ENCODE measurements at regions not wholly inside any gene's neighbourhood (a gene's known extent, or its start where the extent isn't known, plus 50 kb on each side); places are given as distances from the start of the nearest gene placed in this dataset.
"Not testable (repeated sequence)": the region's sequence is repeated elsewhere in the genome, so short reads cannot be mapped to it uniquely, and the experiment has no call there.

DNA sequence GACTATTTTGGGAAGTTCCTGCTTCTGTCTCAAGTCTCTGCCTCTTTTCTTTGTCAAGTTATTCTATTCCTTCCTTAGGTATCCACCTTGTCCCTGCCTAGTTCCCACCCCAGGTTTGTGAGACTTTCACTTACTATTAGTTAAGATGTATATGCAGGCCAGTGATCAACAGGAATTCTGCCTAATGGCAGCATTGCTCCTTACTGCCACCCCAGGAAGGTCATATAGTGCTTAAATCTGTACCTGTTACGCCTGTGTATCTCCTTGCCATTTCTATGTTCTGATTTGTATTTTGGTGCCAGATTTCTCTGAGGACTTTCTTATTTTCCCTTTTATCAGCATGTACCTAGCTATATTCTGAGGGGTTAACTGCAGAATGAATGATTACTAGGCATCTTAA is 746.0 kb upstream of the TMEFF2 start:
- Histone ChIP-seq H3K4me2 (ENCODE audit: low read length, poor library complexity, severe bottlenecking) (no peak overlapping the region), H3K4ac (ENCODE audit: low read depth in 1 of 2, low read length in 2 of 2) (no peak overlapping the region), H3K9me3 (ENCODE audit: control insufficient read depth, low read length) (peaks cover 37% of the 10 kb centered on the region), H3K9ac (ENCODE audit: low read length) (no peak overlapping the region), H2BK5ac (ENCODE audit: low read depth, low read length, poor library complexity, severe bottlenecking) (no peak overlapping the region), H3K18ac (ENCODE audit: low read depth in 1 of 2, low read length in 2 of 2) (no peak overlapping the region), H3K27me3 (ENCODE audit: control insufficient read depth in 1 of 2, insufficient read depth in 1 of 2, low read length in 2 of 2) (no peaks in the 10 kb centered on the region), H4K91ac (ENCODE audit: low read length) (no peak overlapping the region), H3K36me3 (ENCODE audit: control insufficient read depth in 1 of 2, insufficient read depth in 2 of 2, low read depth in 1 of 2, low read length in 2 of 2) (no peaks in the 10 kb centered on the region), H2BK15ac (ENCODE audit: low read depth, poor library complexity, severe bottlenecking) (no peak overlapping the region), H3K23ac (ENCODE audit: low read length in 2 of 2) (no peak overlapping the region), H3K79me1 (replicated peaks; ENCODE audit: low read length, poor library complexity, severe bottlenecking) (no peaks in the 10 kb centered on the region), H2AK5ac (ENCODE audit: low read length, severe bottlenecking) (no peak overlapping the region), H3K4me1 (ENCODE audit: control insufficient read depth, insufficient read depth, low read depth, low read length) (no peaks in the 10 kb centered on the region), H3K4me3 (ENCODE audit: insufficient read depth in 1 of 2, low read depth in 1 of 2, low read length in 2 of 2) (no peak overlapping the region), H4K8ac (ENCODE audit: low read length) (no peak overlapping the region), H2BK120ac (ENCODE audit: low read depth, low read length) (no peak overlapping the region), H2BK12ac (ENCODE audit: low read length in 2 of 2) (no peak overlapping the region), H3K27ac (ENCODE audit: low read length, poor library complexity, severe bottlenecking) (no peak overlapping the region), H3K14ac (ENCODE audit: low read length in 2 of 2) (no peak overlapping the region), H2AFZ (ENCODE audit: low read depth, low read length) (no peak overlapping the region)
- DNase-seq, result no peak
- WGBS, result no CpG with 5 or more reads among the region's 1 CpG

GRCh38 chr2:192932376-192932775 is 737.6 kb upstream of the TMEFF2 start:
- Histone ChIP-seq H2BK12ac (ENCODE audit: low read length in 2 of 2) (no peak overlapping the region), H2BK15ac (ENCODE audit: low read depth, poor library complexity, severe bottlenecking) (no peak overlapping the region), H4K8ac (ENCODE audit: low read length) (no peak overlapping the region), H3K4me2 (ENCODE audit: low read length, poor library complexity, severe bottlenecking) (no peak overlapping the region), H3K36me3 (ENCODE audit: control insufficient read depth in 1 of 2, insufficient read depth in 2 of 2, low read depth in 1 of 2, low read length in 2 of 2) (no peaks in the 10 kb centered on the region), H3K14ac (ENCODE audit: low read length in 2 of 2) (no peak overlapping the region), H3K79me1 (replicated peaks; ENCODE audit: low read length, poor library complexity, severe bottlenecking) (no peaks in the 10 kb centered on the region), H3K4me3 (ENCODE audit: insufficient read depth in 1 of 2, low read depth in 1 of 2, low read length in 2 of 2) (no peak overlapping the region), H2AFZ (ENCODE audit: low read depth, low read length) (no peak overlapping the region), H3K27me3 (ENCODE audit: control insufficient read depth in 1 of 2, insufficient read depth in 1 of 2, low read length in 2 of 2) (no peaks in the 10 kb centered on the region), H2BK120ac (ENCODE audit: low read depth, low read length) (no peak overlapping the region), H3K9me3 (ENCODE audit: control insufficient read depth, low read length) (peaks cover 17% of the 10 kb centered on the region), H3K4ac (ENCODE audit: low read depth in 1 of 2, low read length in 2 of 2) (no peak overlapping the region), H2AK5ac (ENCODE audit: low read length, severe bottlenecking) (no peak overlapping the region), H3K27ac (ENCODE audit: low read length, poor library complexity, severe bottlenecking) (no peak overlapping the region), H3K4me1 (ENCODE audit: control insufficient read depth, insufficient read depth, low read depth, low read length) (no peaks in the 10 kb centered on the region), H3K18ac (ENCODE audit: low read depth in 1 of 2, low read length in 2 of 2) (no peak overlapping the region), H3K23ac (ENCODE audit: low read length in 2 of 2) (no peak overlapping the region), H2BK5ac (ENCODE audit: low read depth, low read length, poor library complexity, severe bottlenecking) (no peak overlapping the region), H3K9ac (ENCODE audit: low read length) (no peak overlapping the region), H4K91ac (ENCODE audit: low read length) (no peak overlapping the region)
- no peak for DNase-seq
- WGBS, result 38% methylated on average over 1 of the region's 1 CpG

DNA sequence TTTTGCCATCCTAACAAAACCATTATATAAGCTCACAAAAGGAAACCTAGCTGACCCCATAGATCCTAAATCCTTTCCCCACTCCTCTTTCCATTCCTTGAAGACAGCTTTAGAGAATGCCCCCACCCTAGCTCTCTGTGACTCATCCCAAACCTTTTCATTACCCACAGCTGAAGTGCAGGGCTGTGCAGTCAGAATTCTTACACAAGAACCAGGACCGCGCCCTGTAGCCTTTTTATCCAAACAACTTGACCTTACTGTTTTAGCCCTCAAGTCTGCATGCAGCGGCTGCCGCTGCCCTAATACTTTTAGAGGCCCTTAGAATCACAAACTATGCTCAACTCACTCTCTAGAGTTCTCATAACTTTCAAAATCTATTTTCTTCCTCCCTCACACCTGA is 726.9 kb upstream of the TMEFF2 start:
- H3K23ac ChIP-seq (ENCODE audit: low read length in 2 of 2); H3K4me1 ChIP-seq (ENCODE audit: control insufficient read depth, insufficient read depth, low read depth, low read length); H4K91ac ChIP-seq (ENCODE audit: low read length); H2AFZ ChIP-seq (ENCODE audit: low read depth, low read length); H3K27ac ChIP-seq (ENCODE audit: low read length, poor library complexity, severe bottlenecking); H3K18ac ChIP-seq (ENCODE audit: low read depth in 1 of 2, low read length in 2 of 2); H2BK5ac ChIP-seq (ENCODE audit: low read depth, low read length, poor library complexity, severe bottlenecking); H3K4ac ChIP-seq (ENCODE audit: low read depth in 1 of 2, low read length in 2 of 2); H3K36me3 ChIP-seq (ENCODE audit: control insufficient read depth in 1 of 2, insufficient read depth in 2 of 2, low read depth in 1 of 2, low read length in 2 of 2); H3K9ac ChIP-seq (ENCODE audit: low read length); H2AK5ac ChIP-seq (ENCODE audit: low read length, severe bottlenecking); H2BK120ac ChIP-seq (ENCODE audit: low read depth, low read length); H3K14ac ChIP-seq (ENCODE audit: low read length in 2 of 2); H3K4me3 ChIP-seq (ENCODE audit: insufficient read depth in 1 of 2, low read depth in 1 of 2, low read length in 2 of 2); H4K8ac ChIP-seq (ENCODE audit: low read length); H3K79me1 ChIP-seq (replicated peaks; ENCODE audit: low read length, poor library complexity, severe bottlenecking); H2BK12ac ChIP-seq (ENCODE audit: low read length in 2 of 2); H3K9me3 ChIP-seq (ENCODE audit: control insufficient read depth, low read length); H3K27me3 ChIP-seq (ENCODE audit: control insufficient read depth in 1 of 2, insufficient read depth in 1 of 2, low read length in 2 of 2); H3K4me2 ChIP-seq (ENCODE audit: low read length, poor library complexity, severe bottlenecking); DNase-seq; H2BK15ac ChIP-seq (ENCODE audit: low read depth, poor library complexity, severe bottlenecking): not testable (repeated sequence)
- WGBS, result 81% methylated on average over 4 of the region's 4 CpGs

DNA sequence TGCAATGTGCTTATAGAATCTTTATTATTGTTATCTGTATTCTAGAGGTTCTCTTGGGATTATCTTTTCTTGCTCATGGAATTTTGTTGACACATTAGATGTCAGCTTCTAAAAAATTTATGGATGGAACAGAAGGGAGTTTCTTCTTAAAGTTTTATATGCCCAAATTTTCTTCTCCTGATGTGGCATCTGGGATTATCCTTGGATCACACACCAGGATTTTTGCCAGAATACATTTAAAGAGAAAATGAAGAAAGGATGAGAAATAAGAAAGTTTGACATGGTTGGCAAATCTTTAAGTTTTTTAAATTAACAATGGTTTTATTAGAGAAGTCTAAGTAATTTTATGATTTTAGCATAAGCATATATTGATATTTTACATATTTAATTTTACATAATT is 706.7 kb upstream of the TMEFF2 start:
- no peaks in the 10 kb centered on the region for H3K36me3 ChIP-seq (ENCODE audit: control insufficient read depth in 1 of 2, insufficient read depth in 2 of 2, low read depth in 1 of 2, low read length in 2 of 2)
- no peaks in the 10 kb centered on the region for H3K79me1 ChIP-seq (replicated peaks; ENCODE audit: low read length, poor library complexity, severe bottlenecking)
- no peaks in the 10 kb centered on the region for H3K27me3 ChIP-seq (ENCODE audit: control insufficient read depth in 1 of 2, insufficient read depth in 1 of 2, low read length in 2 of 2)
- H3K14ac ChIP-seq (ENCODE audit: low read length in 2 of 2), result no peak overlapping the region
- no peak overlapping the region for H3K4me3 ChIP-seq (ENCODE audit: insufficient read depth in 1 of 2, low read depth in 1 of 2, low read length in 2 of 2)
- no peak overlapping the region for H2BK15ac ChIP-seq (ENCODE audit: low read depth, poor library complexity, severe bottlenecking)
- H3K27ac ChIP-seq (ENCODE audit: low read length, poor library complexity, severe bottlenecking), result no peak overlapping the region
- no peak overlapping the region for H4K91ac ChIP-seq (ENCODE audit: low read length)
- no peak overlapping the region for H2BK5ac ChIP-seq (ENCODE audit: low read depth, low read length, poor library complexity, severe bottlenecking)
- H2BK12ac ChIP-seq (ENCODE audit: low read length in 2 of 2), result no peak overlapping the region
- no peak overlapping the region for H2BK120ac ChIP-seq (ENCODE audit: low read depth, low read length)
- no peak overlapping the region for H3K18ac ChIP-seq (ENCODE audit: low read depth in 1 of 2, low read length in 2 of 2)
- H3K9ac ChIP-seq (ENCODE audit: low read length), result no peak overlapping the region
- H3K23ac ChIP-seq (ENCODE audit: low read length in 2 of 2), result no peak overlapping the region
- no peak overlapping the region for H3K4ac ChIP-seq (ENCODE audit: low read depth in 1 of 2, low read length in 2 of 2)
- DNase-seq, result no peak
- no peak overlapping the region for H4K8ac ChIP-seq (ENCODE audit: low read length)
- no peak overlapping the region for H2AFZ ChIP-seq (ENCODE audit: low read depth, low read length)
- no peaks in the 10 kb centered on the region for H3K9me3 ChIP-seq (ENCODE audit: control insufficient read depth, low read length)
- no peaks in the 10 kb centered on the region for H3K4me1 ChIP-seq (ENCODE audit: control insufficient read depth, insufficient read depth, low read depth, low read length)
- H3K4me2 ChIP-seq (ENCODE audit: low read length, poor library complexity, severe bottlenecking), result no peak overlapping the region
- H2AK5ac ChIP-seq (ENCODE audit: low read length, severe bottlenecking), result no peak overlapping the region
